ENCODE measurements at regions not wholly inside any gene's neighbourhood (a gene's known extent, or its start where the extent isn't known, plus 50 kb on each side); places are given as distances from the start of the nearest gene placed in this dataset.

DNA sequence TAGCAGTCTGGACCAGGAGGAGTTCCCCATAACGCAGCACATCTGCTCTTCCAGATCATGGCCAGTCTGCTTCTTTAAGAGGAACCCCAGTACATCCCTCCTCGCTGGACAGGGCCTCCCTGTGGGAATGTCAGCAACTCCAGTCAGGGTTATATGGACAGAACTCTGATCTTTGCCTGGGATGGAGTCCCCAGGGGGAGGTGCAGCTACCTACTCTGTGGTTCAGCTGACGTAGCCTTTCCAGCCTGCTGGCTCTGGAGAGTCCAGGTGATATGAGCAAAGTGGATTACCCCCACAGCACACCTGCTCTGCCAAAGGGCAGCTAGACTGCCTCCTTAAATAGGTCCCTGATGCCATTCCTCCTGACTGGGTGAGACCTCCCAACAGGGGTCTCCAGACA, 417.1 kb upstream of the EPHA3 start:
- Mint-ChIP-seq H3K4me3 (no peak overlapping the region), H3K27me3 (no peaks in the 10 kb centered on the region), H3K36me3 (no peaks in the 10 kb centered on the region), H3K9me3 (peaks cover 0 to 16% (median 6%) of the 10 kb centered on the region in 7 donors), H3K4me1 (no peaks in the 10 kb centered on the region), H3K27ac (no peak overlapping the region)
- ATAC-seq (ENCODE audit: low read depth in 2 of 2), result no peak
- Histone ChIP-seq H3K27me3 (ENCODE audit: control insufficient read depth, insufficient read depth, low read length) (no peaks in the 10 kb centered on the region), H3K27ac (ENCODE audit: insufficient read depth, low read length, poor library complexity, severe bottlenecking) (no peak overlapping the region), H3K36me3 (ENCODE audit: control insufficient read depth, insufficient read depth, low read length) (no peaks in the 10 kb centered on the region), H3K9me3 (ENCODE audit: control insufficient read depth in 2 of 2, low read length in 2 of 2) (peaks cover 0 to 13% of the 10 kb centered on the region in 2 experiments), H3K4me1 (ENCODE audit: control insufficient read depth, insufficient read depth, low read length, poor library complexity, severe bottlenecking) (no peaks in the 10 kb centered on the region), H3K4me3 (ENCODE audit: low read depth, low read length) (no peak overlapping the region)
- DNase-seq, result no peak

- Histone ChIP-seq H3K27ac (ENCODE audit: insufficient read depth, low read length, poor library complexity, severe bottlenecking) (no peak overlapping the region), H3K9me3 (ENCODE audit: control insufficient read depth in 2 of 2, low read length in 2 of 2) (peaks cover 0 to 13% of the 10 kb centered on the region in 2 experiments), H3K27me3 (ENCODE audit: control insufficient read depth, insufficient read depth, low read length) (no peaks in the 10 kb centered on the region), H3K4me1 (ENCODE audit: control insufficient read depth, insufficient read depth, low read length, poor library complexity, severe bottlenecking) (no peaks in the 10 kb centered on the region), H3K4me3 (ENCODE audit: low read depth, low read length) (no peak overlapping the region), H3K36me3 (ENCODE audit: control insufficient read depth, insufficient read depth, low read length) (no peaks in the 10 kb centered on the region)
- Mint-ChIP-seq H3K4me1 (no peaks in the 10 kb centered on the region), H3K27me3 (no peaks in the 10 kb centered on the region), H3K9me3 (peaks cover 2 to 16% (median 6%) of the 10 kb centered on the region in 7 donors), H3K27ac (no peak overlapping the region), H3K4me3 (no peak overlapping the region), H3K36me3 (no peaks in the 10 kb centered on the region)
- DNase-seq, result no peak
- ATAC-seq (ENCODE audit: low read depth in 2 of 2), result no peak
Observed at GRCh38 chr3:88691081-88691480, 416.3 kb upstream of the EPHA3 start.

- H3K4me1 Mint-ChIP-seq, result no peaks in the 10 kb centered on the region
- Histone ChIP-seq H3K27ac (ENCODE audit: insufficient read depth, low read length, poor library complexity, severe bottlenecking) (no peak overlapping the region), H3K4me3 (ENCODE audit: low read depth, low read length) (no peak overlapping the region), H3K36me3 (ENCODE audit: control insufficient read depth, insufficient read depth, low read length) (no peaks in the 10 kb centered on the region), H3K27me3 (ENCODE audit: control insufficient read depth, insufficient read depth, low read length) (no peaks in the 10 kb centered on the region), H3K4me1 (ENCODE audit: control insufficient read depth, insufficient read depth, low read length, poor library complexity, severe bottlenecking) (no peaks in the 10 kb centered on the region), H3K9me3 (ENCODE audit: control insufficient read depth in 2 of 2, low read length in 2 of 2) (no peaks in the 10 kb centered on the region)
- H3K9me3 Mint-ChIP-seq, result peaks cover 0 to 21% (median 3%) of the 10 kb centered on the region in 7 donors
- DNase-seq (no peak), ATAC-seq (ENCODE audit: low read depth in 2 of 2) (no peak)
- H3K36me3 Mint-ChIP-seq, result no peaks in the 10 kb centered on the region
- no peak overlapping the region for H3K27ac Mint-ChIP-seq
- H3K27me3 Mint-ChIP-seq, result no peaks in the 10 kb centered on the region
- H3K4me3 Mint-ChIP-seq, result no peak overlapping the region
Observed at GRCh38 chr3:88703501-88704059, 403.8 kb upstream of the EPHA3 start.

GRCh38 chr3:88704338-88704737, 403.1 kb upstream of the EPHA3 start:
- no peaks in the 10 kb centered on the region for H3K36me3 Mint-ChIP-seq
- no peaks in the 10 kb centered on the region for H3K4me1 Mint-ChIP-seq
- Histone ChIP-seq H3K9me3 (ENCODE audit: control insufficient read depth in 2 of 2, low read length in 2 of 2) (no peaks in the 10 kb centered on the region), H3K27ac (ENCODE audit: insufficient read depth, low read length, poor library complexity, severe bottlenecking) (no peak overlapping the region), H3K27me3 (ENCODE audit: control insufficient read depth, insufficient read depth, low read length) (no peaks in the 10 kb centered on the region), H3K4me1 (ENCODE audit: control insufficient read depth, insufficient read depth, low read length, poor library complexity, severe bottlenecking) (no peaks in the 10 kb centered on the region), H3K36me3 (ENCODE audit: control insufficient read depth, insufficient read depth, low read length) (no peaks in the 10 kb centered on the region), H3K4me3 (ENCODE audit: low read depth, low read length) (no peak overlapping the region)
- no peak for ATAC-seq (ENCODE audit: low read depth in 2 of 2)
- no peak overlapping the region for H3K4me3 Mint-ChIP-seq
- DNase-seq, result no peak
- H3K9me3 Mint-ChIP-seq, result peaks cover 0 to 28% (median 3%) of the 10 kb centered on the region in 7 donors
- H3K27ac Mint-ChIP-seq, result no peak overlapping the region
- H3K27me3 Mint-ChIP-seq, result no peaks in the 10 kb centered on the region

DNA sequence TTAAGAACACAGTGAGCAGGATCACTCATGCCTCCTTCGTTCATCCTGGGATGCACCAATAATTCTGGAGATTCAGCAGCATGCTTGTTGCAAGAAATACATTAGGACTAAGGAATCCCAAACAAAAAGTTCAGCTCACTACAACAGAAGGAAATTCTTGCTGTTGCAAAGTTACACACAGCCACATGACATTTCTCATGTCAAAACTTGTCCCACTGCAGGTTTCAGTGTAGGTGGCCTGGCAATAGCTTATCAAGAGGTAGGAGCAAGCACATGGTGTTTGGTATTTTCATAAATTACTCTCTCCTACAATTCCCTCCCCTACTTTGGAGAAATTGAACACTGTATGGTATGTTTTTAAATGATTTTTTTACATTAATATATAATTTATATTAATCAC, 399.6 kb upstream of the EPHA3 start:
- H3K4me1 Mint-ChIP-seq, result no peaks in the 10 kb centered on the region
- no peaks in the 10 kb centered on the region for H3K36me3 Mint-ChIP-seq
- Histone ChIP-seq H3K36me3 (ENCODE audit: control insufficient read depth, insufficient read depth, low read length) (no peaks in the 10 kb centered on the region), H3K9me3 (ENCODE audit: control insufficient read depth in 2 of 2, low read length in 2 of 2) (peaks cover 0 to 11% of the 10 kb centered on the region in 2 experiments), H3K27me3 (ENCODE audit: control insufficient read depth, insufficient read depth, low read length) (no peaks in the 10 kb centered on the region), H3K27ac (ENCODE audit: insufficient read depth, low read length, poor library complexity, severe bottlenecking) (no peak overlapping the region), H3K4me3 (ENCODE audit: low read depth, low read length) (no peak overlapping the region), H3K4me1 (ENCODE audit: control insufficient read depth, insufficient read depth, low read length, poor library complexity, severe bottlenecking) (no peaks in the 10 kb centered on the region)
- no peaks in the 10 kb centered on the region for H3K27me3 Mint-ChIP-seq
- no peak overlapping the region for H3K27ac Mint-ChIP-seq
- no peak for DNase-seq
- no peak for ATAC-seq (ENCODE audit: low read depth in 2 of 2)
- H3K4me3 Mint-ChIP-seq, result no peak overlapping the region
- H3K9me3 Mint-ChIP-seq, result peaks cover 0 to 25% (median 6%) of the 10 kb centered on the region in 7 donors

DNA sequence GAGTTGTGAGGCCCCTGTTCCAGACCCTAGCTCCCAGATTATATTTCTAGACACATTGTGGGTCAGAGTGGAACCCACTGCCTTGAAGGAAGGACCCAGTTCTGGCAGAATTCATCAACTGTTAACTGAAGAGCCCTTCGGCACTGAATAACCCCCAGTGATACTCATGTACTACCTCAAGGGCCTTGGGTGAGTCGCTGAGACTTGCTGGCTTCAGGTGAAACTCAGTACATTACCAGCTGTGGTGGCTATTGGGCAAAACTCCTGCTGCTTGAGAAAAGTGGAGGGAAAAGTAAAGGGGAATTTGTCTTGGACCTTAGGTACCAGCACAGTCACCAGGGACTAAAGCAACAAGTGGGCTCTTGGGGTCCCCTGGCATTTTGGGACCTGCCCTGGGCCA, 394.9 kb upstream of the EPHA3 start:
- no peaks in the 10 kb centered on the region for H3K27me3 ChIP-seq (ENCODE audit: control insufficient read depth, insufficient read depth, low read length)
- H3K27ac ChIP-seq (ENCODE audit: insufficient read depth, low read length, poor library complexity, severe bottlenecking), result no peak overlapping the region
- no peak overlapping the region for H3K4me3 Mint-ChIP-seq
- peaks cover 3 to 44% (median 9%) of the 10 kb centered on the region in 7 donors for H3K9me3 Mint-ChIP-seq
- no peak overlapping the region for H3K27ac Mint-ChIP-seq
- H3K36me3 Mint-ChIP-seq, result no peaks in the 10 kb centered on the region
- no peak overlapping the region for H3K4me3 ChIP-seq (ENCODE audit: low read depth, low read length)
- H3K4me1 ChIP-seq (ENCODE audit: control insufficient read depth, insufficient read depth, low read length, poor library complexity, severe bottlenecking), result no peaks in the 10 kb centered on the region
- peaks cover 0 to 15% of the 10 kb centered on the region in 2 experiments for H3K9me3 ChIP-seq (ENCODE audit: control insufficient read depth in 2 of 2, low read length in 2 of 2)
- no peaks in the 10 kb centered on the region for H3K36me3 ChIP-seq (ENCODE audit: control insufficient read depth, insufficient read depth, low read length)
- DNase-seq (no peak), ATAC-seq (ENCODE audit: low read depth in 2 of 2) (no peak)
- no peaks in the 10 kb centered on the region for H3K27me3 Mint-ChIP-seq
- no peaks in the 10 kb centered on the region for H3K4me1 Mint-ChIP-seq

- DNase-seq (no peak), ATAC-seq (ENCODE audit: low read depth in 2 of 2) (no peak)
- no peak overlapping the region for H3K4me3 ChIP-seq (ENCODE audit: low read depth, low read length)
- Mint-ChIP-seq H3K4me3 (no peak overlapping the region), H3K36me3 (no peaks in the 10 kb centered on the region), H3K4me1 (no peaks in the 10 kb centered on the region), H3K9me3 (peaks cover 3 to 42% (median 9%) of the 10 kb centered on the region in 7 donors), H3K27ac (no peak overlapping the region), H3K27me3 (no peaks in the 10 kb centered on the region)
- no peaks in the 10 kb centered on the region for H3K36me3 ChIP-seq (ENCODE audit: control insufficient read depth, insufficient read depth, low read length)
- H3K27ac ChIP-seq (ENCODE audit: insufficient read depth, low read length, poor library complexity, severe bottlenecking), result no peak overlapping the region
- H3K27me3 ChIP-seq (ENCODE audit: control insufficient read depth, insufficient read depth, low read length), result no peaks in the 10 kb centered on the region
- H3K4me1 ChIP-seq (ENCODE audit: control insufficient read depth, insufficient read depth, low read length, poor library complexity, severe bottlenecking), result no peaks in the 10 kb centered on the region
- peaks cover 0 to 15% of the 10 kb centered on the region in 2 experiments for H3K9me3 ChIP-seq (ENCODE audit: control insufficient read depth in 2 of 2, low read length in 2 of 2)
Observed at GRCh38 chr3:88713233-88713691, 394.2 kb upstream of the EPHA3 start.

DNA sequence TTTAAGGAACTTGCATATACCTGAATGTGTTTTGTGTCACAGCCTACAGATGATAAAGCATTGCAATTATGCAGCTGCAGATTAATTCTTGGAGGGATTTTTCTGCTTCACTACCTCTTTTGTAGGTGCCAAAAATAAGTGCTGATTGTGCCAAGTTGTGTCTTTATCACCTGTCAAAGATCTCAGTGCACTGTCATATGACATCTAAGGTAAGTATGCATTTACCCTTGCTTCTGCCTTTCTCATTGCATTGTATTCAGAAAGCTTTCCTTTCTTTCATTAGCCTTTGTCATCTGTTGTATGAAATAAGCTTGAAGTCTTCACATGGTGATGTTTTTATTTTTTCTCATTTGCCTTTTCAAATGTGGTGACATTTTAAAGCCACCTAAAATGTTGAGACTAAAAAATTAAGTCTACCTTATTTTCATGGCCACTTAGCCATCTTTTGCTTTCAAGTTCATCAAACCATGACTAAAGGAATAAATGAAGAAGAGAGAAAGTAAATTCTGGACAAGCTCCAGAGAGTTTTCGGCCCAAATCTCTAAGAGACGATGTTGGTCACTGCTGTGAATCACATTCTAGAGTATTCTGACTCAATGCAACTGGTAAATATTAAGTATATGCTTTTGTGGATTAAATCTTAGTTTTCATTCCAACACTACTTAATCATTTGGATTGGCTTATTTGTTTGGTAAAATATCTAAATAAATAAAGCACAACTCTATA, 381.8 kb upstream of the EPHA3 start:
- Mint-ChIP-seq H3K9me3 (peaks cover 2 to 15% (median 10%) of the 10 kb centered on the region in 7 donors), H3K36me3 (no peaks in the 10 kb centered on the region), H3K4me1 (no peaks in the 10 kb centered on the region), H3K27ac (no peak overlapping the region), H3K27me3 (no peaks in the 10 kb centered on the region), H3K4me3 (no peak overlapping the region)
- peaks cover 0 to 3% of the 10 kb centered on the region in 2 experiments for H3K9me3 ChIP-seq (ENCODE audit: control insufficient read depth in 2 of 2, low read length in 2 of 2)
- no peaks in the 10 kb centered on the region for H3K4me1 ChIP-seq (ENCODE audit: control insufficient read depth, insufficient read depth, low read length, poor library complexity, severe bottlenecking)
- no peaks in the 10 kb centered on the region for H3K27me3 ChIP-seq (ENCODE audit: control insufficient read depth, insufficient read depth, low read length)
- DNase-seq (no peak), ATAC-seq (ENCODE audit: low read depth in 2 of 2) (no peak)
- H3K4me3 ChIP-seq (ENCODE audit: low read depth, low read length), result no peak overlapping the region
- H3K27ac ChIP-seq (ENCODE audit: insufficient read depth, low read length, poor library complexity, severe bottlenecking), result no peak overlapping the region
- H3K36me3 ChIP-seq (ENCODE audit: control insufficient read depth, insufficient read depth, low read length), result no peaks in the 10 kb centered on the region
